ENCODE measurements at regions not wholly inside any gene's neighbourhood (a gene's known extent, or its start where the extent isn't known, plus 50 kb on each side); places are given as distances from the start of the nearest gene placed in this dataset.

DNA sequence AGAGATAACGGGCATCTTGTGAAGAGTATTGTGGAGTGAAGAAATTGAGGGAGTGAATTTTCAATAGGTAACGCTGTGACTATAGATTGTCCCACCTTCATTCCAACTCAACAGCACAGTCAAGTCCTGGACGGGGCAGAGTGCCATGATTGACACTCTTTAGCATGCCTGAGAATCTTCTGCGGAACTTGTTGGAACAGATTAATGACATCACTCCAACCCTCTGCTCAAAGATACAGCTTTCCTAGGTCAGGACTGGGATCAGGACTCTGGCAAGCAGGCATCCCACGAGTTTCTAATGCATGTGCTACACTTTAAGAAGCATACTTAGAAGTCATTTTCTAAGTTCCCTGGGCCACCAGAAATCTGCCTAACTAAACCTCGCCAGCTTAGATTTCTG, 267.6 kb upstream of the CFAP20DC start:
- CTCF ChIA-PET: interaction anchor here (0.6 kb wide), 1 partner anchor 71 kb away, joined by 3 read pairs; no protein-coding TSS in a partner anchor
- Mint-ChIP-seq H3K4me3 (ENCODE audit: low read depth, unreplicated experiment) (no peak overlapping the region), H3K9me3 (ENCODE audit: low read depth, unreplicated experiment) (peaks cover 5% of the 10 kb centered on the region), H3K27me3 (ENCODE audit: unreplicated experiment) (no peaks in the 10 kb centered on the region), H3K4me1 (ENCODE audit: low read depth, unreplicated experiment) (no peaks in the 10 kb centered on the region), H3K27ac (ENCODE audit: unreplicated experiment) (no peak overlapping the region), H3K36me3 (ENCODE audit: insufficient read depth, unreplicated experiment) (no peaks in the 10 kb centered on the region)
- no TSS peak for BruUV-seq (replicated peaks)
- TF ChIP-seq, protein P1, sequence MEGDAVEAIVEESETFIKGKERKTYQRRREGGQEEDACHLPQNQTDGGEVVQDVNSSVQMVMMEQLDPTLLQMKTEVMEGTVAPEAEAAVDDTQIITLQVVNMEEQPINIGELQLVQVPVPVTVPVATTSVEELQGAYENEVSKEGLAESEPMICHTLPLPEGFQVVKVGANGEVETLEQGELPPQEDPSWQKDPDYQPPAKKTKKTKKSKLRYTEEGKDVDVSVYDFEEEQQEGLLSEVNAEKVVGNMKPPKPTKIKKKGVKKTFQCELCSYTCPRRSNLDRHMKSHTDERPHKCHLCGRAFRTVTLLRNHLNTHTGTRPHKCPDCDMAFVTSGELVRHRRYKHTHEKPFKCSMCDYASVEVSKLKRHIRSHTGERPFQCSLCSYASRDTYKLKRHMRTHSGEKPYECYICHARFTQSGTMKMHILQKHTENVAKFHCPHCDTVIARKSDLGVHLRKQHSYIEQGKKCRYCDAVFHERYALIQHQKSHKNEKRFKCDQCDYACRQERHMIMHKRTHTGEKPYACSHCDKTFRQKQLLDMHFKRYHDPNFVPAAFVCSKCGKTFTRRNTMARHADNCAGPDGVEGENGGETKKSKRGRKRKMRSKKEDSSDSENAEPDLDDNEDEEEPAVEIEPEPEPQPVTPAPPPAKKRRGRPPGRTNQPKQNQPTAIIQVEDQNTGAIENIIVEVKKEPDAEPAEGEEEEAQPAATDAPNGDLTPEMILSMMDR (IDR thresholded peaks at IDR 0.05; ENCODE audit: unreplicated experiment): no peak
- intact Hi-C loops (cut with micrococcal nuclease; ENCODE audit: unreplicated experiment): no loop called here
- DNase-seq: no peak

DNA sequence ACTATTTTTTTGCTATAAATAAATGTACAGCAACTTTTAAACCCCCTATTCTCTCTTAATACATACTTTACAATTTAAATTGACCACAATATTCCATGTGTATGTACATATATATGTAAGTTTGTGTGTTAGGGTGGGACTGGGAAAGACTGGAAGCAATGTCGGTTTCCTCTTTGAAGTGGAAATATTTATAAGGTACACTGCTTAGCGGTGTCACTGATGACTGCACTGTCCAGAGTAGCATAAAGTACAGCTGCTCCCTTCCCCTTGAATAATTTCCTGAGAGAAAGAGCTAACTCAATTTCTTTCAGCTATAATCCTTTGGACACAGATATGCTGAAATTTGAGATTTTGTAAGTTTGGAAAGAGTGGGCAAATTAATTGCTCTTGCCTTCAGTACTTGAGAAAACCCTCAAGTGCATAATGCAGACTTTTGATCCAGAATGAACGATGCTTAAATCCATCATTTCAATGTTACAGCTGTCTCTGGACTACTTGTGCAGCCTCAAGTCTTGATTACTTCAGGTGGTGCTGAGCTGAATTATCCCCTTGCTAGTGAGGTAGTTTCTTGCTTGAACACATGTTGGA, 267.0 kb upstream of the CFAP20DC start:
- no peaks in the 10 kb centered on the region for H3K4me1 Mint-ChIP-seq (ENCODE audit: low read depth, unreplicated experiment)
- H3K27ac Mint-ChIP-seq (ENCODE audit: unreplicated experiment): no peak overlapping the region
- TF ChIP-seq, protein P1 (IDR thresholded peaks at IDR 0.05; ENCODE audit: unreplicated experiment): no peak
- BruUV-seq (replicated peaks): no TSS peak
- intact Hi-C loops (cut with micrococcal nuclease; ENCODE audit: unreplicated experiment): no loop called here
- no peaks in the 10 kb centered on the region for H3K27me3 Mint-ChIP-seq (ENCODE audit: unreplicated experiment)
- H3K36me3 Mint-ChIP-seq (ENCODE audit: insufficient read depth, unreplicated experiment): no peaks in the 10 kb centered on the region
- H3K9me3 Mint-ChIP-seq (ENCODE audit: low read depth, unreplicated experiment): peaks cover 5% of the 10 kb centered on the region
- H3K4me3 Mint-ChIP-seq (ENCODE audit: low read depth, unreplicated experiment): no peak overlapping the region
- CTCF ChIA-PET: interaction anchor here (0.6 kb wide), 1 partner anchor 70 kb away, joined by 3 read pairs; no protein-coding TSS in a partner anchor
- DNase-seq: no peak

DNA sequence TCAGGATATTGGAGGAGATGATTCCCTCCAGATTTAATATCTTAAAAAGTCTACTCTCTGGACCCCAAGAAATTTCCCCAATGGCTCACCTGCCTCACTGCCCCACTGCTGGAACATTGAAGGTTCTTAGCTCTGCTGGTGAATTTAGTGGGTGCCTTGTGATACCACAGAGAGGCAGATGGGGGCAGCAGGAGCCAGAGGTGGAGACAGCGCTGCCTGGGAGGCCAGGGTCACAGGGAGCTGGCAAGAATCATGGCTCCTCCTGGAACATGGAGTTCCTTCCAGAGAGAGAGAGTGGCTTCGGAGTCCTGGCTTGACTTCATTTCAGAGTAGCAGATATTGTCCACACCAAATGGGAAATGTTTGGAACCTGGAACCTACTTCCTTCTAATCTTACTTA, 263.5 kb upstream of the CFAP20DC start:
- no peaks in the 10 kb centered on the region for H3K36me3 Mint-ChIP-seq (ENCODE audit: insufficient read depth, unreplicated experiment)
- H3K27ac Mint-ChIP-seq (ENCODE audit: unreplicated experiment): no peak overlapping the region
- CTCF ChIA-PET: interaction anchor here (1.1 kb wide), 1 partner anchor 497 kb away, joined by 4 read pairs; no protein-coding TSS in a partner anchor
- no peaks in the 10 kb centered on the region for H3K27me3 Mint-ChIP-seq (ENCODE audit: unreplicated experiment)
- intact Hi-C loops (cut with micrococcal nuclease; ENCODE audit: unreplicated experiment): no loop called here
- DNase-seq: peak; percentile 16
- no peak overlapping the region for H3K4me3 Mint-ChIP-seq (ENCODE audit: low read depth, unreplicated experiment)
- no TSS peak for BruUV-seq (replicated peaks)
- H3K9me3 Mint-ChIP-seq (ENCODE audit: low read depth, unreplicated experiment): peaks cover 5% of the 10 kb centered on the region
- TF ChIP-seq, protein P1 (IDR thresholded peaks at IDR 0.05; ENCODE audit: unreplicated experiment): no peak
- no peaks in the 10 kb centered on the region for H3K4me1 Mint-ChIP-seq (ENCODE audit: low read depth, unreplicated experiment)

DNA sequence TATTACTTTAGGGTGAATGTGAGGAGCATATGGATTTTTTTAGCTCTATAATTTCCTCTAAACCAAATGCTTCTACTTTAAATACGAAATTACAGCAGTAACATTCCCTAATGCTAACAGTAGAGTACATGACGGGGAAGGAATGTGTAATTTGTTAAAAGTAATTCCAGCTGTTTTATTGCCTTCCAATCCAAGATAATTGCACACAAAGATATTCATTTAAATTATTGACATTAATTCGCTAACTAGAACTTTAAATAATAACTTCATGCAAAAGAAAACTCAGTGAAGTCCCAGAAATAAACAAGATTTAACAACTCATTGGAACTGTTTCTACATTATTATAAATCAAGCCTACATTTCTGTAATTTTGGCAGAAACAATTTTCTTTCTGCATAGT, 261.4 kb upstream of the CFAP20DC start:
- H3K27ac Mint-ChIP-seq (ENCODE audit: unreplicated experiment): no peak overlapping the region
- CTCF ChIA-PET: no interaction called here
- no peaks in the 10 kb centered on the region for H3K4me1 Mint-ChIP-seq (ENCODE audit: low read depth, unreplicated experiment)
- DNase-seq: no peak
- TF ChIP-seq, protein P1 (IDR thresholded peaks at IDR 0.05; ENCODE audit: unreplicated experiment): no peak
- BruUV-seq (replicated peaks): no TSS peak
- intact Hi-C loops (cut with micrococcal nuclease; ENCODE audit: unreplicated experiment): no loop called here
- H3K4me3 Mint-ChIP-seq (ENCODE audit: low read depth, unreplicated experiment): no peak overlapping the region
- H3K9me3 Mint-ChIP-seq (ENCODE audit: low read depth, unreplicated experiment): peaks cover 2% of the 10 kb centered on the region
- peaks cover 3% of the 10 kb centered on the region for H3K27me3 Mint-ChIP-seq (ENCODE audit: unreplicated experiment)
- H3K36me3 Mint-ChIP-seq (ENCODE audit: insufficient read depth, unreplicated experiment): no peaks in the 10 kb centered on the region

All from Calu3 (cell line).